ENCODE measurements at regions not wholly inside any gene's neighbourhood (a gene's known extent, or its start where the extent isn't known, plus 50 kb on each side); places are given as distances from the start of the nearest gene placed in this dataset.
A peak's percentile ranks its signal among the peaks of the same experiment; 100 is the strongest.

- POLR2A ChIA-PET: no interaction called here
- Histone ChIP-seq H3K27me3 (ENCODE audit: control insufficient read depth, insufficient read depth, low read length) (no peaks in the 10 kb centered on the region), H3K4me3 (ENCODE audit: low read depth, low read length) (no peak overlapping the region), H3K36me3 (ENCODE audit: control insufficient read depth, insufficient read depth, low read length) (no peaks in the 10 kb centered on the region)
- CTCF ChIA-PET: interaction anchor here (0.7 to 1.4 kb wide), 4 partner anchors 27 to 469 kb away, joined by 3 to 5 read pairs (median 3); no protein-coding TSS in a partner anchor
- TF ChIP-seq, protein P1, sequence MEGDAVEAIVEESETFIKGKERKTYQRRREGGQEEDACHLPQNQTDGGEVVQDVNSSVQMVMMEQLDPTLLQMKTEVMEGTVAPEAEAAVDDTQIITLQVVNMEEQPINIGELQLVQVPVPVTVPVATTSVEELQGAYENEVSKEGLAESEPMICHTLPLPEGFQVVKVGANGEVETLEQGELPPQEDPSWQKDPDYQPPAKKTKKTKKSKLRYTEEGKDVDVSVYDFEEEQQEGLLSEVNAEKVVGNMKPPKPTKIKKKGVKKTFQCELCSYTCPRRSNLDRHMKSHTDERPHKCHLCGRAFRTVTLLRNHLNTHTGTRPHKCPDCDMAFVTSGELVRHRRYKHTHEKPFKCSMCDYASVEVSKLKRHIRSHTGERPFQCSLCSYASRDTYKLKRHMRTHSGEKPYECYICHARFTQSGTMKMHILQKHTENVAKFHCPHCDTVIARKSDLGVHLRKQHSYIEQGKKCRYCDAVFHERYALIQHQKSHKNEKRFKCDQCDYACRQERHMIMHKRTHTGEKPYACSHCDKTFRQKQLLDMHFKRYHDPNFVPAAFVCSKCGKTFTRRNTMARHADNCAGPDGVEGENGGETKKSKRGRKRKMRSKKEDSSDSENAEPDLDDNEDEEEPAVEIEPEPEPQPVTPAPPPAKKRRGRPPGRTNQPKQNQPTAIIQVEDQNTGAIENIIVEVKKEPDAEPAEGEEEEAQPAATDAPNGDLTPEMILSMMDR (IDR thresholded peaks at IDR 0.05; ENCODE audit: insufficient read depth, low read depth, low read length): no peak
- DNase-seq (ENCODE audit: low read depth): peak; percentile 75
Observed at GRCh38 chr7:46391231-46392201, 470.4 kb upstream of the IGFBP3 start.

- Histone ChIP-seq H3K27me3 (ENCODE audit: control insufficient read depth, insufficient read depth, low read length) (no peaks in the 10 kb centered on the region), H3K36me3 (ENCODE audit: control insufficient read depth, insufficient read depth, low read length) (no peaks in the 10 kb centered on the region), H3K4me3 (ENCODE audit: low read depth, low read length) (no peak overlapping the region)
- no peak for DNase-seq (ENCODE audit: low read depth)
- ChIA-PET POLR2A (no interaction called here), CTCF (interaction anchor here (0.6 to 1.8 kb wide), 3 partner anchors 10 to 736 kb away, joined by 3 to 4 read pairs (median 3); no protein-coding TSS in a partner anchor)
- TF ChIP-seq, protein P1 (IDR thresholded peaks at IDR 0.05; ENCODE audit: insufficient read depth, low read depth, low read length): no peak
Observed at GRCh38 chr7:46390042-46390441, 469.0 kb upstream of the IGFBP3 start.

DNA sequence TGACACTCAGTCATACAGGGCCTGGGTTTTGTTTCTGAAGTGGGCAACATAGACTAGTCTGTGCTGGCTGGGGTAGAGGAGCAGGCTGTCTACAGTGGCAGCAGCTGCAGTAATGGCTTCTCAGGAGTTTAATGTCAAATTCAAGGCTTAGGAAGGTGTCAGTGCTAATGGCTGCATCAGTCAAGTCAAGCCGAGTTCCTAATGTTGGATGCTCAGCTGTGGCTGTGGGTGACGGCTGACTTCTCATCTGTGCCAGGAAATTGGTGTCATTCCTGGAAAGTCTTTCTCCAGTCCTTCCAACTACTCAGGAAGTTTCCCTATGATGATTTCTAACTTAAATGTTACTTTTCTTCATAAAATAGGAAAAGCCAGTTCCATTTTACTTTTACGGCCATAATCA is 468.1 kb upstream of the IGFBP3 start:
- no peak overlapping the region for H3K4me3 ChIP-seq (ENCODE audit: low read depth, low read length)
- TF ChIP-seq, protein P1 (IDR thresholded peaks at IDR 0.05; ENCODE audit: insufficient read depth, low read depth, low read length): no peak
- H3K36me3 ChIP-seq (ENCODE audit: control insufficient read depth, insufficient read depth, low read length): no peaks in the 10 kb centered on the region
- POLR2A ChIA-PET: no interaction called here
- CTCF ChIA-PET: interaction anchor here (0.8 to 1.8 kb wide), 3 partner anchors 10 to 795 kb away, joined by 3 read pairs; no protein-coding TSS in a partner anchor
- no peaks in the 10 kb centered on the region for H3K27me3 ChIP-seq (ENCODE audit: control insufficient read depth, insufficient read depth, low read length)
- no peak for DNase-seq (ENCODE audit: low read depth)

DNA sequence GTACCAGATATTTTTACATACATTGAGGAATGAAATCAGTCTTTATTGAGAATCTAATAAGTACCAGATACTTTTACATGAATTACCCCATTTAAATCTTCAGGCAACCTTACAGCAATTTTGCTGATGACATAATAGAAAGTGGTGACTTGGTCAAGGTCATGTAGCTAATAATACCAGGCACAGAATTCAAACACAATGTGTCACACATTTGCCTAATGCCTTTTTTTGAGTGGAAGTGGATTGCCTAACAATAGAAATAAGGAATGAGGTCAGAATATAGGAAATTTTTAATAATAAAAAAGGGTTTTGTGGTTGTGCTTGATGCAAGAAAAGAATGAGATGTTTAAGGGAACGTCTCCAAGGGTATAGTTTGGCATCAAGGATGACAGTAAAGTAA is 466.6 kb upstream of the IGFBP3 start:
- TF ChIP-seq, protein P1 (IDR thresholded peaks at IDR 0.05; ENCODE audit: insufficient read depth, low read depth, low read length): no peak
- ChIA-PET POLR2A (interaction anchor here (0.5 kb wide), 1 partner anchor 299 kb away, joined by 10 read pairs; no protein-coding TSS in a partner anchor), CTCF (interaction anchor here (0.7 to 1.4 kb wide), 2 partner anchors 467 to 1029 kb away, joined by 3 to 5 read pairs; partner anchors contain the start of gene IGFBP3)
- Histone ChIP-seq H3K36me3 (ENCODE audit: control insufficient read depth, insufficient read depth, low read length) (no peaks in the 10 kb centered on the region), H3K27me3 (ENCODE audit: control insufficient read depth, insufficient read depth, low read length) (no peaks in the 10 kb centered on the region), H3K4me3 (ENCODE audit: low read depth, low read length) (no peak overlapping the region)
- no peak for DNase-seq (ENCODE audit: low read depth)
